ENCODE measurements at regions not wholly inside any gene's neighbourhood (a gene's known extent, or its start where the extent isn't known, plus 50 kb on each side); places are given as distances from the start of the nearest gene placed in this dataset.
"Not testable (repeated sequence)": the region's sequence is repeated elsewhere in the genome, so short reads cannot be mapped to it uniquely, and the experiment has no call there.

GRCh38 chr17:6924208-6924607, 71.6 kb upstream of the ALOX12 start:
- no peak for TF ChIP-seq CTCF (IDR thresholded peaks at IDR 0.05; ENCODE audit: borderline replicate concordance, insufficient read depth, low read depth, low read length)
- no peak overlapping the region for H3K4me3 ChIP-seq (ENCODE audit: low read depth, low read length)

- no peak overlapping the region for H3K4me3 ChIP-seq (ENCODE audit: low read depth, low read length)
Measured at GRCh38 chr17:6926667-6927066, 69.2 kb upstream of the ALOX12 start.

GRCh38 chr17:6927290-6928126, 68.3 kb upstream of the ALOX12 start:
- H3K4me3 ChIP-seq (ENCODE audit: low read depth, low read length) = no peak overlapping the region
- no peak for TF ChIP-seq CTCF (IDR thresholded peaks at IDR 0.05; ENCODE audit: borderline replicate concordance, insufficient read depth, low read depth, low read length)

More at GRCh38 chr17:6926667-6927066, 69.2 kb upstream of the ALOX12 start:
- TF ChIP-seq CTCF (IDR thresholded peaks at IDR 0.05; ENCODE audit: borderline replicate concordance, insufficient read depth, low read depth, low read length) = no peak

- H3K4me3 ChIP-seq (ENCODE audit: low read depth, low read length) = no peak overlapping the region
- TF ChIP-seq CTCF (IDR thresholded peaks at IDR 0.05; ENCODE audit: borderline replicate concordance, insufficient read depth, low read depth, low read length) = no peak
Measured at GRCh38 chr17:6928193-6928592, 67.7 kb upstream of the ALOX12 start.

GRCh38 chr17:6930749-6931148, 65.1 kb upstream of the ALOX12 start:
- no peak for TF ChIP-seq CTCF (IDR thresholded peaks at IDR 0.05; ENCODE audit: borderline replicate concordance, insufficient read depth, low read depth, low read length)
- H3K4me3 ChIP-seq (ENCODE audit: low read depth, low read length) = no peak overlapping the region

- not testable (repeated sequence) for H3K4me3 ChIP-seq (ENCODE audit: low read depth, low read length)
Measured at GRCh38 chr17:6934544-6934943, 61.3 kb upstream of the ALOX12 start.

GRCh38 chr17:6936370-6937028, 59.4 kb upstream of the ALOX12 start:
- peak overlapping the region; percentile 8 for H3K4me3 ChIP-seq (ENCODE audit: low read depth, low read length)
- TF ChIP-seq CTCF (IDR thresholded peaks at IDR 0.05; ENCODE audit: borderline replicate concordance, insufficient read depth, low read depth, low read length) = no peak
